Activated T-cell treated with anti-CD3 and anti-CD28 coated beads, Interleukin-2, amount 50 U/mL, for 72 hours (primary cell): ENCODE measurements at regions not wholly inside any gene's neighbourhood (a gene's known extent, or its start where the extent isn't known, plus 50 kb on each side); places are given as distances from the start of the nearest gene placed in this dataset.

ENCODE experiments used
- ATAC-seq, 2 donors: fragments of 150-1000 bp; cut with Tn5 transposase; replicated peaks in 1 of 2; 2 replicates each; pipeline ENCODE4 v1.10.0; 2021; ENCODE audit warnings: moderate library complexity in 2 of 2, mild to moderate bottlenecking in 1 of 2
- DNase-seq, 2 donors: peaks; one replicate each; pipeline ENCODE4 v3.0.0; 2021 to 2022; ENCODE audit warnings: mixed read lengths in 1 of 2
- H3K27ac Mint-ChIP-seq: one replicate; pipeline ENCODE4 v1.8.0; 2022; ENCODE audit warnings: mild to moderate bottlenecking, moderate library complexity, mixed read lengths
- H3K27me3 Mint-ChIP-seq: one replicate; pipeline ENCODE4 v1.8.0; 2022; ENCODE audit warnings: low read depth, mixed read lengths
- H3K36me3 Mint-ChIP-seq, 2 donors: one replicate each; pipeline ENCODE4 v1.8.0; 2022; ENCODE audit warnings: mixed read lengths in 2 of 2, mild to moderate bottlenecking in 1 of 2; ENCODE audit not compliant: insufficient read depth in 2 of 2
- H3K4me1 Mint-ChIP-seq: one replicate; pipeline ENCODE4 v1.8.0; 2022; ENCODE audit warnings: low read depth, mixed read lengths
- H3K4me3 Mint-ChIP-seq, 2 donors: one replicate each; pipeline ENCODE4 v1.8.0; 2022; ENCODE audit warnings: mild to moderate bottlenecking in 2 of 2, mixed read lengths in 2 of 2, moderate library complexity in 2 of 2
- H3K9me3 Mint-ChIP-seq, 2 donors: one replicate each; pipeline ENCODE4 v1.8.0; 2022; ENCODE audit warnings: mixed read lengths in 2 of 2

DNA sequence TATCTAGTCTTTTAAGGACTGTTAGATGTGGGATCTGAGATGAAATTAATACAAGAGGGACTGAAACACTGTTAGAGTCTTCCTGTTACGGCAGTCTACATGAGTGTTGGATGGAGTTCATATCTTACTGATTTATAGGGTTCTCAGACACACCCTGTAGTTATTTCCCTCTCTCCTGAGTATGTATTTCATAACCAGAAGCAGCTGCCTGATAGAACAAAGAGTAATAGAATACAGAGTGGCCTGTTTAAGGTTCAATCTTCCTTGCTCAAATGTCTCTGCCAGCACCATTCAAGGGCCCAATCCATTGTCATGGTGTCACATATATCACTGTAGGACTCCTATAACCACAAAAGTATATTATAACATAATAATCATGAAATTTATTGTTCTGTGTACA lies 1229.1 kb upstream of the ACVR2A start:
- no peak for ATAC-seq
- Mint-ChIP-seq H3K4me1 (no peaks in the 10 kb centered on the region), H3K4me3 (no peak overlapping the region), H3K36me3 (no peaks in the 10 kb centered on the region), H3K27ac (no peak overlapping the region), H3K9me3 (peaks cover 3 to 10% of the 10 kb centered on the region in 2 donors), H3K27me3 (no peaks in the 10 kb centered on the region)
- no peak for DNase-seq

DNA sequence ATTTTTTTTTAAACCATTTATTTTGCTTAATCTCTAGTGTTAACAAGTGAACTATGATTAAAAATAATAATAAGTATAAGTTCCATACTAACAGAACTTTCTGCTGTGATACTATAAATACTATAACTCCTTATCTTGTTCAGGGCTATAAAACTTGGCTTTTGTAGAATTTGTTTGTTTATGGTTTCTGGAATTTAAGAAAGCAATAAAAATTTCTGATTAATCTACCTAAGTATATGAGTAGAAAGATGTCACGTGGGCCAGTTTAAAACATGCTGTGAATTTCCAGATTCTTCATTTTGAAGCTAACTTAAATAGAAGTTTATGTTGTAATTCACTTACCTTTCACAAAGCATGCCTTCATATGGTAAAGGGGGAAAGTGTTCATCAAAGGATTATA lies 1236.3 kb upstream of the ACVR2A start:
- Mint-ChIP-seq H3K4me3 (no peak overlapping the region), H3K27me3 (no peaks in the 10 kb centered on the region), H3K36me3 (no peaks in the 10 kb centered on the region), H3K4me1 (no peaks in the 10 kb centered on the region), H3K9me3 (peaks cover 0 to 2% of the 10 kb centered on the region in 2 donors), H3K27ac (no peak overlapping the region)
- ATAC-seq = no peak
- DNase-seq = no peak

DNA sequence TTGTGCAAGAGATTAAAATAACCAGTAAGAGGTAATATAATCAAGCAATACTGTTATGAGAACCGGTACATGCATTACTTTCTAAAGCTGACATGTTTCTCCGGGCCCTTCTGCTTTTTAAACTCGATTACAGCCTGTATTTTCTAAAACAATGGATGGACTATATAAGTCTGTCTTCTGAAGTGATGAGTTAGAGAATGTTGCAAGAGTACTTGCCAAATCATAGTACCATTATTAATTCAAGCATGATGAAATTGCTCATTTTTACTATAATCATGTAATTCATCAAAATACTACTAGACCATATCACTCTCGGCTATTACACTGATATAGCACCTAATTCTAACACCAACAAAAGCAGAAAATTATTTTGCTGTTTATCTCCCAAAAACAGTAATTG lies 1240.3 kb upstream of the ACVR2A start:
- no peak overlapping the region for H3K4me3 Mint-ChIP-seq
- H3K9me3 Mint-ChIP-seq = peaks cover 0 to 2% of the 10 kb centered on the region in 2 donors
- no peak for DNase-seq
- no peaks in the 10 kb centered on the region for H3K36me3 Mint-ChIP-seq
- ATAC-seq = no peak
- no peaks in the 10 kb centered on the region for H3K4me1 Mint-ChIP-seq
- no peaks in the 10 kb centered on the region for H3K27me3 Mint-ChIP-seq
- no peak overlapping the region for H3K27ac Mint-ChIP-seq

DNA sequence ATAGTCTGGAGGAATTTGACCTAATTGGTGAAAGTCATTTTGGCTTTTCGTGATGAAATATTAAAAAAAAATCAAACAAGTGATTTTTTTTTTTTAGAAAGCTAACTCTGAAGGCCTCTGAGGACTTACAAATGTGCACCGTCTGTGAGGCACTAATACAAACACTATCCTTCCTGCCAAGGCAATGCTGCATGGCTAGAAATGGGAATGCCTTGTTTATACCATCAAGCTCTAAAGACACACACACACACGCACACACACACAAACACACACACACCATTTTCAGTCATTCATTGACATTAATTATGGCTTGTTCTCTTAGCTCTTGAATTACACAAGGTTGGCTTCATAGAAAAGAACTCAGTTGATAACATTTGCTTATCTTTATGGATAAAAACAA lies 1242.0 kb upstream of the ACVR2A start:
- no peak for DNase-seq
- Mint-ChIP-seq H3K4me1 (no peaks in the 10 kb centered on the region), H3K27me3 (no peaks in the 10 kb centered on the region), H3K4me3 (no peak overlapping the region), H3K27ac (no peak overlapping the region), H3K36me3 (no peaks in the 10 kb centered on the region), H3K9me3 (peaks cover 0 to 4% of the 10 kb centered on the region in 2 donors)
- ATAC-seq = no peak

DNA sequence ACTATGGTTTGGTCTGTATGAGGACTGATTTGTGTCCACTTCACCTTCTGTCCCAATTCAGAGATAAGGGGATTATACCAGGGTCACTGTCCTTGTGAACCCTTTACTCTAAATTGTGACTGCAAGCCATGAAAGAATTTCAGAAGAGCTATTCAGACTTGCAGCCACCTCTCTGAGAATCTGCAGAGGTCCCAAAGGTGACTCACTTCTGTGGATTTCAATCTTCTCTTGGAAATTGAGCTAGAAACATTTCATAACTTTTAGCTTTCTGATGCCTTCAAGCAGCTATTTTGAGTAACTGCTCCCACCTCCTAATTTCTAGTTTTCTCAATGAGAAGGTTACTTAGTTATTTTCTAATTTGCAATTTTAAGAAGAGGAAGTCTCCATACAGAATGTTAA lies 1242.4 kb upstream of the ACVR2A start:
- H3K36me3 Mint-ChIP-seq = no peaks in the 10 kb centered on the region
- H3K9me3 Mint-ChIP-seq = peaks cover 0 to 4% of the 10 kb centered on the region in 2 donors
- H3K4me1 Mint-ChIP-seq = no peaks in the 10 kb centered on the region
- no peak overlapping the region for H3K27ac Mint-ChIP-seq
- no peak overlapping the region for H3K4me3 Mint-ChIP-seq
- ATAC-seq (no peak), DNase-seq (no peak)
- H3K27me3 Mint-ChIP-seq = no peaks in the 10 kb centered on the region

DNA sequence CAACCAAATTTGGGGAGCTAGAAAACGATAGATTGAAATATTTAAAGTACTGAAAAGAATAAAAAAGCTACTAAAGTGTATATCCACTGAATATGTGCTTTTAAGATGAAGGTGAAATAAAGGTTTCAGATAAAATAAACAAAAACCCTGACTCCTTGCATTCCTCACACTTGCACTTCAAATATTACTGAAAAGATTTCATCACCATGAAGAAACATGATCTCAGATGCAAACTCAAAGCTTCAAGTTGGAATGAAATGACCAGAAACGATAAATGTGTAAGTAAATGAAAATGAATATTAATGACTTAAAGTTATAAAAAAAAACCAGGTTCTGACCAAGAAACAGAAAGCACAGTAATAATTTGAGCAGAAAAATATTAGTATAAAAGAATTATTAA lies 1246.0 kb upstream of the ACVR2A start:
- Mint-ChIP-seq H3K27me3 (no peaks in the 10 kb centered on the region), H3K9me3 (peaks cover 1 to 2% of the 10 kb centered on the region in 2 donors), H3K36me3 (no peaks in the 10 kb centered on the region), H3K27ac (no peak overlapping the region), H3K4me3 (no peak overlapping the region), H3K4me1 (no peaks in the 10 kb centered on the region)
- DNase-seq = no peak
- ATAC-seq = no peak

DNA sequence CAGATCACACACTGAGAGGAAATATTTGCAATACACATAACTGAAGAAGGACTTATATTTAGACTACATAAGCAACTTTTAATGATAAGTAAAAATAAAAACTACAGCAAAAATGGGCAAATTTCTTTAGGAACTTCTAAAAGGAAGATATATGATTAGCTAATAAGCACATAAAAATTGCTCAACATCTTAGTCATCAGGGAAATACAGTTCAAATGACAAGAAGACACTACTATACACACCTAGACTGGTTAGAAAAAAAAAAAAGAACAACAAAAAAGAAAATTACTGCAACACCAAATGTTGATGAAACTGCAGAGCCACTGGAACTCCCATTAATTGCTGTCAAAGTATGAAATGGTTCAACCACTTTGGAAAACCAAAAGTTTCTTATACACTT lies 1247.5 kb upstream of the ACVR2A start:
- Mint-ChIP-seq H3K27me3 (no peaks in the 10 kb centered on the region), H3K4me3 (no peak overlapping the region), H3K36me3 (no peaks in the 10 kb centered on the region), H3K27ac (no peak overlapping the region), H3K9me3 (peaks cover 2 to 6% of the 10 kb centered on the region in 2 donors), H3K4me1 (no peaks in the 10 kb centered on the region)
- no peak for DNase-seq
- no peak for ATAC-seq

DNA sequence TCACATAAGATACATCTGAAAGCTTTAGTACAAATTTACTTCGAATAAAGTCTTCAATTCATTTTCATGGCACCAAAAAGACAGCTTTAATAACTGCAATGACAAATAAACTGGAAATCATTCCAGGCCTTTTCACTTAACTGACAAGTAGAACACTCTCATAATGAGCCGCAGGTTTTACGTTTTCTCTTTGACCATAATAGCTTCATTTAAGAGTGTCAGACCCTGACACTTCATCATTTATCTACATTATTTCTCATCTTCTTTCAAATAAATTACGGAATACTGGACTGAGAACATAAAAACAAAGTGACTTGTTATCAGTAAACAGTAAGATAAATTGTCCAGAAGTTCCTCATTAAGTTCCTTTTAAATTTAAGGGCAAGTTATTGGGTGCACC lies 1252.9 kb upstream of the ACVR2A start:
- H3K4me1 Mint-ChIP-seq = no peaks in the 10 kb centered on the region
- H3K9me3 Mint-ChIP-seq = peaks cover 0 to 6% of the 10 kb centered on the region in 2 donors
- no peak for ATAC-seq
- H3K36me3 Mint-ChIP-seq = no peaks in the 10 kb centered on the region
- no peak overlapping the region for H3K27ac Mint-ChIP-seq
- DNase-seq = no peak
- no peaks in the 10 kb centered on the region for H3K27me3 Mint-ChIP-seq
- H3K4me3 Mint-ChIP-seq = no peak overlapping the region

DNA sequence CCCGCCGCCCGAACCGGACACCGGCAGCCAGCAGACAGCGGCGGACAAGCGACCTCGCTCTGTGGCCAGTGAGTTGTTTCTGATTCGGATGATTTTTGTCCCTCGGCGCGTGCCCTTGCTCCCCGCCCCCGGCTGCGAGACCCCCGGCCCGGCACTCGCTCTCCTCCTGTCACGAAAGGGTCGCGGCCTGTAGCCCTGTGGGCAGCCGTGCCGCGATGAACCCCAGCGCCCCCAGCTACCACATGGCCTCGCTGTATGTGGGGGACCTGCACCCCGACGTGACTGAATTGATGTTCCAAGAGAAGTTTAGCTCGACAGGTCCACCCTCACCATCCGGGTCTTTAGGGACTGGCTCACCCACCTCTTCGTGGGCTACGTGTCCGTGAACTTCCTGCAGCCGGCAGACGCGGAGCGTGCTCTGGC lies 1257.5 kb upstream of the ACVR2A start:
- Mint-ChIP-seq H3K4me1 (no peaks in the 10 kb centered on the region), H3K27ac (no peak overlapping the region), H3K27me3 (no peaks in the 10 kb centered on the region), H3K36me3 (no peaks in the 10 kb centered on the region), H3K4me3 (no peak overlapping the region), H3K9me3 (no peaks in the 10 kb centered on the region)
- ATAC-seq (no peak), DNase-seq (no peak)

DNA sequence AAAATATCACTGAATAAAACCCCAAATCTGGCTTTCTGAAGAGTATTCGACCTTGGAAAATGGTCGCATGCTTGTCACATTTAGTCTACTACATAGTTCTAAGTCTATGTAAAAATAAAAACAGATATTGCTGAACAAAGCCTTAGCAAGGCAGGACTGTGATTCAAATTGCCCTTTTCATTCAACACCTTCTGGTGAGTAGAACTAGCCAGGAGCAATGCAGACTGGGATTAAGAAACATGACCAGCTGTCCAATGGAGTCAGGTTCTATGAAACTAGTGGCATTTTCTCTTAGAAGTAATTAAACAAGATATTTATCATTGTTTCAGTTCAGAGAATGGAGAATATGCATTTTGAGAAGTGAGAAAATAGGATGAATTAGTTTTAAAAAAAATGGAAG lies 1260.5 kb upstream of the ACVR2A start:
- H3K9me3 Mint-ChIP-seq = no peaks in the 10 kb centered on the region
- ATAC-seq (no peak), DNase-seq (no peak)
- no peaks in the 10 kb centered on the region for H3K36me3 Mint-ChIP-seq
- no peaks in the 10 kb centered on the region for H3K27me3 Mint-ChIP-seq
- H3K27ac Mint-ChIP-seq = no peak overlapping the region
- H3K4me1 Mint-ChIP-seq = no peaks in the 10 kb centered on the region
- H3K4me3 Mint-ChIP-seq = no peak overlapping the region

DNA sequence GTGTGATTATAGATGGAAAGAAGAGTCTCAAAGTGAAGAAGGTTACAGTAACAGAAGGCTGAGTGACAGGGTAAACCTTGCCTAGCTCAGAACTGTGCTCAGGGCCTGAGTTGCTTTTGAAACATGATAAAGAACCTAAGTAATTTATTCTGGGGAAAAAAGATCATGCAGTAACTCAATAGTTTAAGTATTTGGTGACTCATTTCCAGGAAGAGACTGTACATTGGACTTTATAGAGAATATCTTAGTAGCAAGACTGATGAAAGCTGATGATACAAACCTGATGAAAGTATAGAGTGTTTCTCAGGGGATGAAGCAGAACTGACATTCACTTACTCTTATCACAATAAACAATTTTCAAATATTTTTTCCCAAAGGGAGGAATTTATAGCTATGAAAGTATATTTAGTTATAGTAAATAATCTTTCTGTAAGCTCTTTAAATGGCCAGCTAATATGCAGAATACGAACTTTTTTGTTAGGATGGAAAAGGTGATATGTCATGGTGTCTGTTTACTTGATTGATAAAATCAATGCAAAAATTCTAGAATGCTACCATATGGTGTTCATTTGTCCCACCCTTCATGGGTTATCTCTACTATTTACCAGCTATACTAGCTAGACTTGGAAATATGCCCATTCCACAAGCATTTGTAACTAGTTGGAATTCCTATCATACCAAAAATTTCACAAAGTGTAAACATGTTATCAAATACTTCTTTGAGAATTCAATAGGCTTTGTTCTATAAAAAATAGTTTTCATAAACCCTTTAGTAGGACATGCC lies 1265.5 kb upstream of the ACVR2A start:
- H3K4me1 Mint-ChIP-seq = no peaks in the 10 kb centered on the region
- no peak overlapping the region for H3K27ac Mint-ChIP-seq
- no peak for ATAC-seq
- H3K27me3 Mint-ChIP-seq = no peaks in the 10 kb centered on the region
- no peaks in the 10 kb centered on the region for H3K9me3 Mint-ChIP-seq
- H3K36me3 Mint-ChIP-seq = no peaks in the 10 kb centered on the region
- no peak overlapping the region for H3K4me3 Mint-ChIP-seq
- DNase-seq = no peak

DNA sequence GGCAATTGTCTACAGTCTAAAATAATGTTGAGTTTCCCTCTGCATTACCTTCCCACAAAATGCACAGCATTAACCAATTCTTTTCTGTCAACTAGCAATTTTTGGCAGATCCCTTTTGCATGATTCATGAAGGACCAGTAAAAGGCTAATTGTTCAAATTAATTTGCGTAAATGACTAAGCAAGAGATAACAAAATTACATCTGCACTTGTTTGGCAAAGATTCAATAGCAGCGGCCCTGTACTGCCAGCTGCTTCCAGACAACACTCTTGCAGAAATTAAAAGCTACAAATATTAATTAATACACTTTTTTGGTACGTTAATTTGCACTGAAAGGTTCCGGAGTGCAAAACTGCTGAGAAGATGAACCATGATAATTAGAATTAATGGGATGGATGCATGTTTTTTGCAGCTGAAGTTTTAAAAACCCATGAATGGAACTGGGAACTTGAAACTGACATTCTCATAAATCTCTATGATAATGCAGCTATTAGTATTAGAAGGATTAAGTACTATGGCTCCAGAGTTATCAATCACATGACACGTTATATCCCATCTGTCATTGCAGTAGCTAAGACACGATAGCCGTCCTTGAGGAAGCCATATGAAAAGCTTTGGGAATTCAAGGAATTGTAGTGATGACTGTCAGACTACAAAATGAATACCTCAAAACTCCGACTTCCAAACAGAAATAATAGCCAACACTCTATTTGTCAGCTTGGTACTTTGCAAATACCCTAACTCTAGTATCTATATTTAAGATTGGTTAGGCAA lies 1268.3 kb upstream of the ACVR2A start:
- ATAC-seq = no peak
- Mint-ChIP-seq H3K27ac (no peak overlapping the region), H3K4me1 (no peaks in the 10 kb centered on the region), H3K9me3 (no peaks in the 10 kb centered on the region), H3K36me3 (no peaks in the 10 kb centered on the region), H3K4me3 (no peak overlapping the region), H3K27me3 (no peaks in the 10 kb centered on the region)
- DNase-seq = no peak

DNA sequence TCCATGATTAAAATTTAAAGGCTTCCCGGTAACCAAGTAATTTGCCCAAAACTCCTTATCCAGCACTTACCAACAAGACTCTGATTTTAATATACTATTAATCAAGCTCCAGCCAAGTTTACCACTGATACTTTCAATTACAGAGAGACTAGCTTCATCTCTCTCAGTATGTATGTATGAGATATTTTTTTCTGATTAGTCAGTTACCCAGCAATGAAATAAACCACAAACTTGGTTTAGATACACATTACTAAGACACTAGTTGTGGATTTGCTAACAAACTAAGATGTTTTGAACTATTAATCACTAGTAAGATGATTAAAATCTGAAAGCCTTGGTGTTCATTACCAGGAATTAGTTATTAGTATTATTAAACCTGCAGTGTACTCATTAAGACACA lies 1272.2 kb upstream of the ACVR2A start:
- Mint-ChIP-seq H3K4me3 (no peak overlapping the region), H3K4me1 (no peaks in the 10 kb centered on the region), H3K9me3 (peaks cover 0 to 3% of the 10 kb centered on the region in 2 donors), H3K27ac (no peak overlapping the region), H3K36me3 (no peaks in the 10 kb centered on the region), H3K27me3 (no peaks in the 10 kb centered on the region)
- no peak for ATAC-seq
- DNase-seq = no peak

DNA sequence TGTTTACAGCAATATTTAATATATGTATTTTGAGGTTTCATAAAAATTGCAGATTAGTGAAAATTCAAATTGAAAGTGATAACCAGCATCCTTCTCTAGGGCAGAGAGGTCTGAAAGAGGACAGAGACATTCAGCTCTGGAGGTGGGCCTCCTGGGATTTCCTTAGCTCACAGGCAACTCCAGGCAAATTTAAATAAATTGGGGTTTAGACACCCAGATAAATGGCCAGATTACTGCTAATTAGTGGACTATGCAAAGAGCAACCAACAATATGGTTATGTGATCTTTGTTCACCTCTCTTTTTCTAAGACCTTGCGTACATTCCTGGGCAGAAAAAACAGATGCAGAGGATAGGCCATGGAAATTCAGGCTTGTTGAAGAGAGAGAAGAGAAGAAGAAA lies 1282.8 kb upstream of the ACVR2A start:
- ATAC-seq = no peak
- Mint-ChIP-seq H3K27me3 (no peaks in the 10 kb centered on the region), H3K4me3 (no peak overlapping the region), H3K27ac (no peak overlapping the region), H3K36me3 (no peaks in the 10 kb centered on the region), H3K4me1 (no peaks in the 10 kb centered on the region), H3K9me3 (peaks cover 2 to 4% of the 10 kb centered on the region in 2 donors)
- DNase-seq = no peak
